GM23338 (cell line): ENCODE measurements at regions not wholly inside any gene's neighbourhood (a gene's known extent, or its start where the extent isn't known, plus 50 kb on each side); places are given as distances from the start of the nearest gene placed in this dataset.

ENCODE experiments used
- CREB1 ChIP-seq: fragments of 250-450 bp; sonication (Bioruptor Pico); IDR thresholded peaks from 2 replicates; pipeline ENCODE4 v1.5.0; 2020; ENCODE audit warnings: low read depth, mild to moderate bottlenecking, moderate library complexity
- EZH2 ChIP-seq: fragments of 200-600 bp; sonication (generic); IDR thresholded peaks from one replicate; pipeline ENCODE4 v1.8.0; 2017; ENCODE audit warnings: antibody characterized with exemption, mild to moderate bottlenecking, low read depth; ENCODE audit not compliant: unreplicated experiment
- EZH2phosphoT487 ChIP-seq: fragments of 200-600 bp; sonication (generic); IDR thresholded peaks from one replicate; pipeline ENCODE4 v1.8.1; 2018; ENCODE audit warnings: antibody characterized with exemption; ENCODE audit not compliant: unreplicated experiment
- JUNB ChIP-seq: IDR thresholded peaks from one replicate; pipeline ENCODE4 v1.6.1; 2016; ENCODE audit warnings: antibody characterized with exemption; ENCODE audit not compliant: unreplicated experiment
- POLR2AphosphoS5 ChIP-seq: IDR thresholded peaks from 2 replicates; pipeline ENCODE4 v1.6.1; 2016; ENCODE audit warnings: antibody characterized with exemption, low read depth
- ZNF114 ChIP-seq: fragments of 250-450 bp; sonication (Bioruptor Pico); IDR thresholded peaks from 2 replicates; pipeline ENCODE4 v1.5.0; 2020; ENCODE audit warnings: mild to moderate bottlenecking, moderate library complexity
- ZNF331 ChIP-seq: fragments of 250-450 bp; sonication (Bioruptor Pico); IDR thresholded peaks from 2 replicates; pipeline ENCODE4 v1.5.0; 2020; ENCODE audit warnings: low read depth, mild to moderate bottlenecking, moderate library complexity
- TF ChIP-seq, protein P1 (sequence below), 2 experiments: fragments of 200-600 bp in 1 of 2; sonication (generic) in 1 of 2; conservative IDR thresholded peaks; 2 replicates each; pipeline versions ENCODE4 v1.5.1 to v1.6.1; 2016 to 2017; ENCODE audit warnings: antibody characterized with exemption in 2 of 2, low read depth in 2 of 2, mild to moderate bottlenecking in 2 of 2, moderate library complexity in 1 of 2
- TF ChIP-seq, protein P2 (sequence below): IDR thresholded peaks from 2 replicates; pipeline ENCODE4 v1.6.1; 2016; ENCODE audit warnings: antibody characterized with exemption
- TF ChIP-seq, protein P3 (sequence below): IDR thresholded peaks from one replicate; pipeline ENCODE4 v1.6.1; 2018; ENCODE audit warnings: antibody characterized with exemption; ENCODE audit not compliant: unreplicated experiment
- TF ChIP-seq, protein P4 (sequence below): fragments of 250-450 bp; sonication (Bioruptor Pico); IDR thresholded peaks from 2 replicates; pipeline ENCODE4 v1.5.0; 2020; ENCODE audit warnings: mild to moderate bottlenecking, moderate library complexity

DNA sequence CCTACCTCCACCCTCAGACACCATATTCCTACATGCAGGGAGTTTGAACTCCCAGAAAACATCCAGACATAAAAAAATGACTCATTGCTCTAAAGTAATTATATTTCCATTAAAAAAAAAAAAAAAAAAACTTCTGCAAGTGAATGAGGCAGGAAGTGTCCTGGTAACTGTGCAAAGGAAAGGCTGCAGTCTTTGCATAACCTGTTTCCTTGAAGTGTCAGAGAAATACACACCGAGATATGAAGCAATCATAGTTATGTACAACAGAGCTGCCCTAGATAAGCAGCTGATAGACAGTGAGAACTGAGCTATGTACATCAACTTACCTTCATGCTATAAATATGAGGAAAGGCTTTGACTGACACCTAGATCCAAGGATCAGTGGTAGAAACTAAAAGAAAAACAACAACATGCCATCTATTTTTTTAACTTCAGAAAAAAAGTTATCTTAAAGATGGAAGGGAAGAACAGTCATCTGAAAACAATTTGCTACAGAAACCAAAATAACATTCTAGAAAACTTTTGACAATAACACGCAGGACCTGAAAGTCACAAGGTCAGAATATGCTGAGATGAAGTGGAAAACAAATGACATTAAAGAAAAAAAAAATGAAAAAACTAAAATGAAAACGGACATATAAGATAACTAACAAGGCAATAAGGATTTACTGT lies 263.2 kb downstream of the SEC23A start:
- TF ChIP-seq, protein P1, sequence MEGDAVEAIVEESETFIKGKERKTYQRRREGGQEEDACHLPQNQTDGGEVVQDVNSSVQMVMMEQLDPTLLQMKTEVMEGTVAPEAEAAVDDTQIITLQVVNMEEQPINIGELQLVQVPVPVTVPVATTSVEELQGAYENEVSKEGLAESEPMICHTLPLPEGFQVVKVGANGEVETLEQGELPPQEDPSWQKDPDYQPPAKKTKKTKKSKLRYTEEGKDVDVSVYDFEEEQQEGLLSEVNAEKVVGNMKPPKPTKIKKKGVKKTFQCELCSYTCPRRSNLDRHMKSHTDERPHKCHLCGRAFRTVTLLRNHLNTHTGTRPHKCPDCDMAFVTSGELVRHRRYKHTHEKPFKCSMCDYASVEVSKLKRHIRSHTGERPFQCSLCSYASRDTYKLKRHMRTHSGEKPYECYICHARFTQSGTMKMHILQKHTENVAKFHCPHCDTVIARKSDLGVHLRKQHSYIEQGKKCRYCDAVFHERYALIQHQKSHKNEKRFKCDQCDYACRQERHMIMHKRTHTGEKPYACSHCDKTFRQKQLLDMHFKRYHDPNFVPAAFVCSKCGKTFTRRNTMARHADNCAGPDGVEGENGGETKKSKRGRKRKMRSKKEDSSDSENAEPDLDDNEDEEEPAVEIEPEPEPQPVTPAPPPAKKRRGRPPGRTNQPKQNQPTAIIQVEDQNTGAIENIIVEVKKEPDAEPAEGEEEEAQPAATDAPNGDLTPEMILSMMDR (conservative IDR thresholded peaks at IDR 0.05; ENCODE audit: low read depth in 2 of 2), result no peak
- TF ChIP-seq EZH2 (no peak), CREB1 (CRISPR knock-in tag) (no peak), POLR2AphosphoS5 (no peak), EZH2phosphoT487 (no peak), JUNB (no peak), ZNF114 (CRISPR knock-in tag) (no peak), ZNF331 (CRISPR knock-in tag) (no peak)
- TF ChIP-seq, protein P2, sequence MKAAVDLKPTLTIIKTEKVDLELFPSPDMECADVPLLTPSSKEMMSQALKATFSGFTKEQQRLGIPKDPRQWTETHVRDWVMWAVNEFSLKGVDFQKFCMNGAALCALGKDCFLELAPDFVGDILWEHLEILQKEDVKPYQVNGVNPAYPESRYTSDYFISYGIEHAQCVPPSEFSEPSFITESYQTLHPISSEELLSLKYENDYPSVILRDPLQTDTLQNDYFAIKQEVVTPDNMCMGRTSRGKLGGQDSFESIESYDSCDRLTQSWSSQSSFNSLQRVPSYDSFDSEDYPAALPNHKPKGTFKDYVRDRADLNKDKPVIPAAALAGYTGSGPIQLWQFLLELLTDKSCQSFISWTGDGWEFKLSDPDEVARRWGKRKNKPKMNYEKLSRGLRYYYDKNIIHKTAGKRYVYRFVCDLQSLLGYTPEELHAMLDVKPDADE, result no peak
- TF ChIP-seq, protein P3, sequence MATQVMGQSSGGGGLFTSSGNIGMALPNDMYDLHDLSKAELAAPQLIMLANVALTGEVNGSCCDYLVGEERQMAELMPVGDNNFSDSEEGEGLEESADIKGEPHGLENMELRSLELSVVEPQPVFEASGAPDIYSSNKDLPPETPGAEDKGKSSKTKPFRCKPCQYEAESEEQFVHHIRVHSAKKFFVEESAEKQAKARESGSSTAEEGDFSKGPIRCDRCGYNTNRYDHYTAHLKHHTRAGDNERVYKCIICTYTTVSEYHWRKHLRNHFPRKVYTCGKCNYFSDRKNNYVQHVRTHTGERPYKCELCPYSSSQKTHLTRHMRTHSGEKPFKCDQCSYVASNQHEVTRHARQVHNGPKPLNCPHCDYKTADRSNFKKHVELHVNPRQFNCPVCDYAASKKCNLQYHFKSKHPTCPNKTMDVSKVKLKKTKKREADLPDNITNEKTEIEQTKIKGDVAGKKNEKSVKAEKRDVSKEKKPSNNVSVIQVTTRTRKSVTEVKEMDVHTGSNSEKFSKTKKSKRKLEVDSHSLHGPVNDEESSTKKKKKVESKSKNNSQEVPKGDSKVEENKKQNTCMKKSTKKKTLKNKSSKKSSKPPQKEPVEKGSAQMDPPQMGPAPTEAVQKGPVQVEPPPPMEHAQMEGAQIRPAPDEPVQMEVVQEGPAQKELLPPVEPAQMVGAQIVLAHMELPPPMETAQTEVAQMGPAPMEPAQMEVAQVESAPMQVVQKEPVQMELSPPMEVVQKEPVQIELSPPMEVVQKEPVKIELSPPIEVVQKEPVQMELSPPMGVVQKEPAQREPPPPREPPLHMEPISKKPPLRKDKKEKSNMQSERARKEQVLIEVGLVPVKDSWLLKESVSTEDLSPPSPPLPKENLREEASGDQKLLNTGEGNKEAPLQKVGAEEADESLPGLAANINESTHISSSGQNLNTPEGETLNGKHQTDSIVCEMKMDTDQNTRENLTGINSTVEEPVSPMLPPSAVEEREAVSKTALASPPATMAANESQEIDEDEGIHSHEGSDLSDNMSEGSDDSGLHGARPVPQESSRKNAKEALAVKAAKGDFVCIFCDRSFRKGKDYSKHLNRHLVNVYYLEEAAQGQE, result no peak
- TF ChIP-seq, protein P4, sequence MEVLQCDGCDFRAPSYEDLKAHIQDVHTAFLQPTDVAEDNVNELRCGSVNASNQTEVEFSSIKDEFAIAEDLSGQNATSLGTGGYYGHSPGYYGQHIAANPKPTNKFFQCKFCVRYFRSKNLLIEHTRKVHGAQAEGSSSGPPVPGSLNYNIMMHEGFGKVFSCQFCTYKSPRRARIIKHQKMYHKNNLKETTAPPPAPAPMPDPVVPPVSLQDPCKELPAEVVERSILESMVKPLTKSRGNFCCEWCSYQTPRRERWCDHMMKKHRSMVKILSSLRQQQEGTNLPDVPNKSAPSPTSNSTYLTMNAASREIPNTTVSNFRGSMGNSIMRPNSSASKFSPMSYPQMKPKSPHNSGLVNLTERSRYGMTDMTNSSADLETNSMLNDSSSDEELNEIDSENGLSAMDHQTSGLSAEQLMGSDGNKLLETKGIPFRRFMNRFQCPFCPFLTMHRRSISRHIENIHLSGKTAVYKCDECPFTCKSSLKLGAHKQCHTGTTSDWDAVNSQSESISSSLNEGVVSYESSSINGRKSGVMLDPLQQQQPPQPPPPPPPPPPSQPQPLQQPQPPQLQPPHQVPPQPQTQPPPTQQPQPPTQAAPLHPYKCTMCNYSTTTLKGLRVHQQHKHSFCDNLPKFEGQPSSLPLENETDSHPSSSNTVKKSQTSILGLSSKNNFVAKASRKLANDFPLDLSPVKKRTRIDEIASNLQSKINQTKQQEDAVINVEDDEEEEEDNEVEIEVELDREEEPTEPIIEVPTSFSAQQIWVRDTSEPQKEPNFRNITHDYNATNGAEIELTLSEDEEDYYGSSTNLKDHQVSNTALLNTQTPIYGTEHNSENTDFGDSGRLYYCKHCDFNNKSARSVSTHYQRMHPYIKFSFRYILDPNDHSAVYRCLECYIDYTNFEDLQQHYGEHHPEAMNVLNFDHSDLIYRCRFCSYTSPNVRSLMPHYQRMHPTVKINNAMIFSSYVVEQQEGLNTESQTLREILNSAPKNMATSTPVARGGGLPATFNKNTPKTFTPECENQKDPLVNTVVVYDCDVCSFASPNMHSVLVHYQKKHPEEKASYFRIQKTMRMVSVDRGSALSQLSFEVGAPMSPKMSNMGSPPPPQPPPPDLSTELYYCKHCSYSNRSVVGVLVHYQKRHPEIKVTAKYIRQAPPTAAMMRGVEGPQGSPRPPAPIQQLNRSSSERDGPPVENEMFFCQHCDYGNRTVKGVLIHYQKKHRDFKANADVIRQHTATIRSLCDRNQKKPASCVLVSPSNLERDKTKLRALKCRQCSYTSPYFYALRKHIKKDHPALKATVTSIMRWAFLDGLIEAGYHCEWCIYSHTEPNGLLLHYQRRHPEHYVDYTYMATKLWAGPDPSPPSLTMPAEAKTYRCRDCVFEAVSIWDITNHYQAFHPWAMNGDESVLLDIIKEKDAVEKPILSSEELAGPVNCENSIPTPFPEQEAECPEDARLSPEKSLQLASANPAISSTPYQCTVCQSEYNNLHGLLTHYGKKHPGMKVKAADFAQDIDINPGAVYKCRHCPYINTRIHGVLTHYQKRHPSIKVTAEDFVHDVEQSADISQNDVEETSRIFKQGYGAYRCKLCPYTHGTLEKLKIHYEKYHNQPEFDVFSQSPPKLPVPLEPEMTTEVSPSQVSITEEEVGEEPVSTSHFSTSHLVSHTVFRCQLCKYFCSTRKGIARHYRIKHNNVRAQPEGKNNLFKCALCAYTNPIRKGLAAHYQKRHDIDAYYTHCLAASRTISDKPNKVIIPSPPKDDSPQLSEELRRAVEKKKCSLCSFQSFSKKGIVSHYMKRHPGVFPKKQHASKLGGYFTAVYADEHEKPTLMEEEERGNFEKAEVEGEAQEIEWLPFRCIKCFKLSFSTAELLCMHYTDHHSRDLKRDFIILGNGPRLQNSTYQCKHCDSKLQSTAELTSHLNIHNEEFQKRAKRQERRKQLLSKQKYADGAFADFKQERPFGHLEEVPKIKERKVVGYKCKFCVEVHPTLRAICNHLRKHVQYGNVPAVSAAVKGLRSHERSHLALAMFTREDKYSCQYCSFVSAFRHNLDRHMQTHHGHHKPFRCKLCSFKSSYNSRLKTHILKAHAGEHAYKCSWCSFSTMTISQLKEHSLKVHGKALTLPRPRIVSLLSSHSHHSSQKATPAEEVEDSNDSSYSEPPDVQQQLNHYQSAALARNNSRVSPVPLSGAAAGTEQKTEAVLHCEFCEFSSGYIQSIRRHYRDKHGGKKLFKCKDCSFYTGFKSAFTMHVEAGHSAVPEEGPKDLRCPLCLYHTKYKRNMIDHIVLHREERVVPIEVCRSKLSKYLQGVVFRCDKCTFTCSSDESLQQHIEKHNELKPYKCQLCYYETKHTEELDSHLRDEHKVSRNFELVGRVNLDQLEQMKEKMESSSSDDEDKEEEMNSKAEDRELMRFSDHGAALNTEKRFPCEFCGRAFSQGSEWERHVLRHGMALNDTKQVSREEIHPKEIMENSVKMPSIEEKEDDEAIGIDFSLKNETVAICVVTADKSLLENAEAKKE (CRISPR knock-in tag), result no peak
